ENCODE measurements at regions not wholly inside any gene's neighbourhood (a gene's known extent, or its start where the extent isn't known, plus 50 kb on each side); places are given as distances from the start of the nearest gene placed in this dataset.
A peak's percentile ranks its signal among the peaks of the same experiment; 100 is the strongest.

GRCh38 chr6:71481011-71481410 is 192.4 kb downstream of the OGFRL1 start:
- DNase-seq (ENCODE audit: low spot score) = no peak

- no peak for DNase-seq (ENCODE audit: low spot score)
These were observed 193.2 kb downstream of the OGFRL1 start for GRCh38 chr6:71481801-71482200.

- no peak for DNase-seq (ENCODE audit: low spot score)
These were observed 194.1 kb downstream of the OGFRL1 start for GRCh38 chr6:71482742-71483141.

- DNase-seq (ENCODE audit: low spot score) = no peak
These were observed 197.8 kb downstream of the OGFRL1 start for GRCh38 chr6:71486461-71486860.

- no peak for DNase-seq (ENCODE audit: low spot score)
These were observed 199.6 kb downstream of the OGFRL1 start for GRCh38 chr6:71488186-71488585.

- peak; percentile 73 for DNase-seq (ENCODE audit: low spot score)
These were observed 201.1 kb downstream of the OGFRL1 start for GRCh38 chr6:71489736-71490135.

- no peak for DNase-seq (ENCODE audit: low spot score)
These were observed 202.3 kb downstream of the OGFRL1 start for GRCh38 chr6:71490876-71491275.

- no peak for DNase-seq (ENCODE audit: low spot score)
These were observed 203.2 kb downstream of the OGFRL1 start for GRCh38 chr6:71491844-71492243.

GRCh38 chr6:71492668-71493067 is 204.1 kb downstream of the OGFRL1 start:
- DNase-seq (ENCODE audit: low spot score) = no peak

- peak; percentile 17 for DNase-seq (ENCODE audit: low spot score)
These were observed 207.6 kb downstream of the OGFRL1 start for GRCh38 chr6:71496018-71496721.

- no peak for DNase-seq (ENCODE audit: low spot score)
These were observed 208.1 kb downstream of the OGFRL1 start for GRCh38 chr6:71496722-71497033.

GRCh38 chr6:71498638-71499037 is 210.0 kb downstream of the OGFRL1 start:
- no peak for DNase-seq (ENCODE audit: low spot score)

- no peak for DNase-seq (ENCODE audit: low spot score)
These were observed 211.1 kb downstream of the OGFRL1 start for GRCh38 chr6:71499667-71500066.

GRCh38 chr6:71502168-71502567 is 213.6 kb downstream of the OGFRL1 start:
- DNase-seq (ENCODE audit: low spot score) = no peak

GRCh38 chr6:71502956-71503355 is 214.3 kb downstream of the OGFRL1 start:
- no peak for DNase-seq (ENCODE audit: low spot score)

GRCh38 chr6:71507183-71507582 is 218.6 kb downstream of the OGFRL1 start:
- DNase-seq (ENCODE audit: low spot score) = no peak

GRCh38 chr6:71509191-71510005 is 220.8 kb downstream of the OGFRL1 start:
- DNase-seq (ENCODE audit: low spot score) = no peak

GRCh38 chr6:71510057-71510713 is 221.6 kb downstream of the OGFRL1 start:
- peak; percentile 66 for DNase-seq (ENCODE audit: low spot score)

GRCh38 chr6:71510856-71511255 is 222.2 kb downstream of the OGFRL1 start:
- no peak for DNase-seq (ENCODE audit: low spot score)

- no peak for DNase-seq (ENCODE audit: low spot score)
These were observed 223.6 kb downstream of the OGFRL1 start for GRCh38 chr6:71512256-71512655.

- DNase-seq (ENCODE audit: low spot score) = no peak
These were observed 224.4 kb downstream of the OGFRL1 start for GRCh38 chr6:71513036-71513435.

- no peak for DNase-seq (ENCODE audit: low spot score)
These were observed 234.9 kb downstream of the OGFRL1 start for GRCh38 chr6:71523548-71523947.

GRCh38 chr6:71524201-71524600 is 235.6 kb downstream of the OGFRL1 start:
- DNase-seq (ENCODE audit: low spot score) = no peak

Measured in AG08396 (cell line).